GM10266 (cell line): ENCODE measurements at regions not wholly inside any gene's neighbourhood (a gene's known extent, or its start where the extent isn't known, plus 50 kb on each side); places are given as distances from the start of the nearest gene placed in this dataset.
"Not testable (repeated sequence)": the region's sequence is repeated elsewhere in the genome, so short reads cannot be mapped to it uniquely, and the experiment has no call there.

Experiments
- DNase-seq: peaks from one replicate; pipeline ENCODE4 v3.0.0; 2012; ENCODE audit errors: extremely low spot score
- TF ChIP-seq, protein P1 (sequence below): IDR thresholded peaks from 2 replicates; pipeline ENCODE4 v1.5.1; 2012; ENCODE audit warnings: mild to moderate bottlenecking, low read depth; ENCODE audit not compliant: control insufficient read depth, insufficient read depth; ENCODE audit errors: missing control alignments

DNA sequence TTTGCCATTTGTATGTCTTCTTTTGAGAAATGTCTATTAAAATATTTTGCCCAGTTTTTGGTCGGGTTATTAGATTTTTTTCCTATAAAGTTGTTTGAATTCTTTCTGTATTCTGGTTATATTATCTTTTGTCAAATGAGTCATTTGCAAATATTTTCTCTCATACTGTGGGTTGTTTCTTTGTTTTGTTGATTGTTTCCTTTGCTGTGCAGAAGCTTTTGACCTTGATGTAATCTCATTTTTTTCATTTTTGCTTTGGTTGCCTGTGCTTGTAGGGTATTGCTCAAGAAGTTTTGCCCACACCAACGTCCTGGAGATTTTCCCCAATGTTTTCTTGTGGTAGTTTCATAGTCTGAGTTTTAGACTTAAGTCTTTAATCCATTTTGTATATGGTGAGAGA lies 245.7 kb downstream of the ADCYAP1 start:
- no peak for DNase-seq
- TF ChIP-seq, protein P1, sequence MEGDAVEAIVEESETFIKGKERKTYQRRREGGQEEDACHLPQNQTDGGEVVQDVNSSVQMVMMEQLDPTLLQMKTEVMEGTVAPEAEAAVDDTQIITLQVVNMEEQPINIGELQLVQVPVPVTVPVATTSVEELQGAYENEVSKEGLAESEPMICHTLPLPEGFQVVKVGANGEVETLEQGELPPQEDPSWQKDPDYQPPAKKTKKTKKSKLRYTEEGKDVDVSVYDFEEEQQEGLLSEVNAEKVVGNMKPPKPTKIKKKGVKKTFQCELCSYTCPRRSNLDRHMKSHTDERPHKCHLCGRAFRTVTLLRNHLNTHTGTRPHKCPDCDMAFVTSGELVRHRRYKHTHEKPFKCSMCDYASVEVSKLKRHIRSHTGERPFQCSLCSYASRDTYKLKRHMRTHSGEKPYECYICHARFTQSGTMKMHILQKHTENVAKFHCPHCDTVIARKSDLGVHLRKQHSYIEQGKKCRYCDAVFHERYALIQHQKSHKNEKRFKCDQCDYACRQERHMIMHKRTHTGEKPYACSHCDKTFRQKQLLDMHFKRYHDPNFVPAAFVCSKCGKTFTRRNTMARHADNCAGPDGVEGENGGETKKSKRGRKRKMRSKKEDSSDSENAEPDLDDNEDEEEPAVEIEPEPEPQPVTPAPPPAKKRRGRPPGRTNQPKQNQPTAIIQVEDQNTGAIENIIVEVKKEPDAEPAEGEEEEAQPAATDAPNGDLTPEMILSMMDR = no peak

DNA sequence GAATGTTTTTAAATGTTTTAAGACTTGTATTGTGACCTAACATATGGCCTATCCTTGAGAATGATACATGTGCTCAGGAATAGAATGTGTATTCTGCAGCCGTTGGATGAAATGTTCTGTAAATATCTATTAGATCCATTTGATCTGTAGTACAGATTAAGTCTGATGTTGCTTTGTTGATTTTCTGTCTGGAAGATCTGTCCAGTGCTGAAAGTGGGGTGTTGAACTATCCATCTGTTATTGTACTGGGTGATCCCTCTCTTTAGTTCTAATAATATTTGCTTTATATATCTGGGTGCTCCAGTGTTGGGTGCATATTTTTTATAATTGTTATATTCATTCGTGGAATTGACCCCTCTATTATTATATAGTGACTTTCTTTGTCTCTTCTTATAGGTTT lies 248.3 kb downstream of the ADCYAP1 start:
- not testable (repeated sequence) for DNase-seq

DNA sequence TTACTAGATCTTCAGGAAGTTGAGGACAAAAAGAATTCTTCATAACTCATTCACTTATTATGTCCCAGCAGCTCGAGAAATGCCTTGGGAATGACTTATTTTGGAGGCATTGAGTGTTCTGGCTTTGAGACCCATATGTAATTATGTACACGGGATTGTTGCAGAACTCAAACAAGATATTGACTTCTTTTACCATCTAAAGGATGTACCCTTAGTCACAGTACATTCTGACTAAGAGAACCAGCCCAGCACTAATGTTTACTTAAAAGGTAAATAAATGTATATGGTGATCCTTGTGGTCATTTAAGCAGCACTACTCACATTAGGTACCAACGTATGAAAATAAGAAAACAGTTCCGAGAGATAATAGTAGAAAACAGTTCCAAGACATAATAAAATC lies 268.9 kb downstream of the ADCYAP1 start:
- DNase-seq = no peak
- TF ChIP-seq, protein P1 = no peak

DNA sequence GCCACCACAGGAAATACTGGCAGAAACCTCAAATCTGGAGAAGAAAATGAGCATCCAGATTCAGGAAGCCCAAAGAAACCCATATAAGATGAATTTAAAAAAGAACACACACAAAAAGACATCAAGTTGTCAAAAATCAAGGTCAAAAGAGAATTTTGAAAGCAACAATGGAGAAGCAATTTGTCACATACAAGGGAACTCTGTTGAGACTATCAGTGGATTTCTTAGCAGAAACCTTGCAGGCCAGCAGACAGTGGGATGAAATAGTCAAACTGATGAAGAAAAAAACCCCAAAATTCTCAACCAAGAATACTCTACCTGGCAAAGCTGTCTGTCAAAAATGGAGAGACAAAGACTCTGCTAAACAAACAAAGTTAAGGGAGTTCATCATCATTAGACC lies 272.6 kb downstream of the ADCYAP1 start:
- DNase-seq = no peak
- TF ChIP-seq, protein P1 = no peak

DNA sequence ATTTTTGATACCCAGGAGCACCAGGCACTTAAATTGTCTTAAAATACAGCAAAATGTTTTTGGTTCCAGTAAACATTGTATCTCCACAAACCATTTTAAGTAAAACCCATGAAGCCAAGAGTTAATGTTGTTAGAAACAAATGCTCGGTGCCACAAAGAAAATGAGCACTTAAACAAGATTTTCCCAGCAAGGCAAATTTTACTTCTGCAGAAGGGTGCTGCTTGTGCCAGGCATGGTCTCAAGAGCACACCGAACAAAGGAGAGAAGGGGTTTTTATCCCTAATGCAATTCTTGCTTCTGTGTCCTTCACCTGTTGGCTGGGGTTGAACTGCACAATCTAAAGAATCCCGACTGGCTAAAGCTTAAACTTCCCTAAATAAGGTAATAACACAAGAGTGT lies 286.7 kb downstream of the ADCYAP1 start:
- TF ChIP-seq, protein P1 = no peak
- no peak for DNase-seq

DNA sequence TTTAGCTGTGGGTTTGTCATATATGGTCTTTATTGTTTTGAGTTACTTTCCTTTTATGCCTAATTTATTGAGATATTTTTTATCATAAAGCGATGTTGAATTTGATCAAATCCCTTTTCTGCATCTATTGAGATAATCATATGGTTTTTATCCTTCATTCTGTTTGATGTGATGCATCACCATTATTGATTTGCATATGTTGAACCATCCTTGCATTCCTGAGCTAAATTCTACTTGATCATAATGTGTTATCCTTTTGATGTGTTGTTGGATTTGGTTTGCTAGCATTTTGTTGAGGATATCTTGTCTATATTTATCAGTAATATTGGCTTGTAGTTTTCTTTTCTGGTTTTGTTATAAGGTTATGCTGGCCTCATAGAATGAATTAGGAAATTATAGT lies 308.5 kb downstream of the ADCYAP1 start:
- TF ChIP-seq, protein P1 = no peak
- no peak for DNase-seq

DNA sequence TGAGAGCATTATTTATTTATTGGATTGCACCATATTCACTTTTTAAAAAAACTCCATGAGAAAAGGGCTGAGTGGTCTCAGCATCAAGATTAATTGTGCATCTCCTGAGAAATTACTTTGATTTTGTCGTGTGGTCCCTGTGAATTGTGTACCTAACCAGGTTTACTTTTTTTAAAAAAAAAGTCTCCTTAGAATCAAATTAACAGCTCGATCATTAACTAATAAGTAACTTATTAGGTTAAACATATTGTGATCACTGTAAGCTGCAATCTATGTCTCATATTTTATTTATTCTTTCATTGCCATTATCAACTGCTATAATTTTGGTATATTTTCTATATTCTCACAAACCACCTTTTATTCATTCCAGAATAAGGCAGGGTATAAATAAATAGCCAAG lies 318.2 kb downstream of the ADCYAP1 start:
- DNase-seq = no peak
- TF ChIP-seq, protein P1 = no peak

DNA sequence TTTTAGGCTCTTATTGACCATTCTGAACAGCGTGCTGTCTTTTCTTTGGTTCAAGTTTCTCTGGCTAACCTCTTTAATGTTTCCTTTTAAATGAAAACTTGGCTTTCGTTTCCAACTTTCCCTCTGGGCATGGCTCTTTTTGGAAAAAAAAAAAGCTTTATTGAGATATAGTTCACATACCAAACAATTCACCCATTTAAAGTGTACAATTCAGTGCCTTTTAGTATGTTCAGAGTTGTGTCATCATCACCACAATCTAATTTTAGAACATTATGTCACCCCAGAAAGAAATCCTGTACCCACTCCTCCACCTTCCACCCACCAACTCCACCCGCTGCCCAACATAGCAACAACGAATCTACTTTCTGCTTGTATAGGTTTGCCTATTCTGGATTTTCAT lies 322.4 kb downstream of the ADCYAP1 start:
- no peak for DNase-seq
- TF ChIP-seq, protein P1 = no peak
